ENCODE measurements at regions not wholly inside any gene's neighbourhood (a gene's known extent, or its start where the extent isn't known, plus 50 kb on each side); places are given as distances from the start of the nearest gene placed in this dataset.

GRCh38 chr10:29375888-29376287 lies 87.0 kb downstream of the LYZL1 start:
- H2BK5ac ChIP-seq (ENCODE audit: low read depth, low read length, poor library complexity, severe bottlenecking), result no peak overlapping the region
- no peaks in the 10 kb centered on the region for H4K20me1 ChIP-seq (ENCODE audit: insufficient read depth, low read length)
- TF ChIP-seq ELK1 (IDR thresholded peaks at IDR 0.05; ENCODE audit: borderline replicate concordance, low read depth, low read length), result no peak
- TF ChIP-seq SMC3 (IDR thresholded peaks at IDR 0.05; ENCODE audit: low read depth, low read length), result no peak
- no peak for TF ChIP-seq RCOR1 (IDR thresholded peaks at IDR 0.05; ENCODE audit: insufficient replicate concordance, low read length)
- TF ChIP-seq POLR2A (IDR thresholded peaks at IDR 0.05; ENCODE audit: low read depth, low read length), result no peak
- no peak for TF ChIP-seq RAD21 (IDR thresholded peaks at IDR 0.05; ENCODE audit: low read length)
- TF ChIP-seq CHD1 (IDR thresholded peaks at IDR 0.05; ENCODE audit: low read depth, low read length), result no peak
- no peak for TF ChIP-seq MAFK (IDR thresholded peaks at IDR 0.05; ENCODE audit: low read depth, low read length)
- no peak for TF ChIP-seq RFX5 (IDR thresholded peaks at IDR 0.05; ENCODE audit: low read depth, low read length)
- TF ChIP-seq MAZ (IDR thresholded peaks at IDR 0.05; ENCODE audit: borderline replicate concordance, low read depth, low read length), result no peak

More at GRCh38 chr10:29375888-29376287, 87.0 kb downstream of the LYZL1 start:
- POLR2A ChIA-PET (ENCODE audit: unreplicated experiment), result no interaction called here
- intact Hi-C loops (cut with micrococcal nuclease) (no loop called here), in situ Hi-C loops (cut with MboI; ENCODE audit: low sequenced_read_pairs) (no loop called here), dilution Hi-C loops (cut with HindIII; ENCODE audit: low sequenced_read_pairs, unreplicated experiment) (no loop called here)
- H3K27ac ChIP-seq (ENCODE audit: insufficient read depth, low read length), result no peak overlapping the region
- no peak overlapping the region for H2AK9ac ChIP-seq (replicated peaks; ENCODE audit: low read depth, low read length, poor library complexity)
- no peak overlapping the region for H2BK15ac ChIP-seq (ENCODE audit: low read depth, low read length)
- H2AK5ac ChIP-seq (ENCODE audit: low read depth, low read length), result no peak overlapping the region
- no peak overlapping the region for H4K8ac ChIP-seq (ENCODE audit: low read depth in 2 of 2, low read length in 2 of 2)
- CTCF ChIA-PET, result no interaction called here
- H2BK120ac ChIP-seq (ENCODE audit: low read depth, low read length), result no peak overlapping the region
- no peaks in the 10 kb centered on the region for H3K79me1 ChIP-seq (ENCODE audit: low read depth in 1 of 2, low read length in 2 of 2)
- no peak overlapping the region for H3K23ac ChIP-seq (ENCODE audit: low read depth, low read length)
- no peak overlapping the region for H2AFZ ChIP-seq (replicated peaks; ENCODE audit: low read length, poor library complexity)
- no peak overlapping the region for H3K9ac ChIP-seq (ENCODE audit: low read depth, low read length)
- H3K4me2 ChIP-seq (ENCODE audit: low read depth, low read length), result no peak overlapping the region
- no peak overlapping the region for H3K14ac ChIP-seq (replicated peaks; ENCODE audit: low read depth, low read length)
- H3K56ac ChIP-seq (ENCODE audit: extremely low read depth, insufficient read depth, low read length), result no peak overlapping the region
- no peak overlapping the region for H4K5ac ChIP-seq (ENCODE audit: low read depth, low read length)
- no peak overlapping the region for H3K4me3 ChIP-seq (ENCODE audit: insufficient read depth, low read depth, low read length)
- 80% methylated on average over 1 of the region's 4 CpGs; no CpG with 5 or more reads in 1 of the 2 experiments for WGBS, 2 experiments (ENCODE audit: extremely low coverage in 2 of 2, insufficient read length in 1 of 2)
- H2BK20ac ChIP-seq (ENCODE audit: low read depth, low read length), result no peak overlapping the region
- H3K4me1 ChIP-seq (ENCODE audit: control insufficient read depth, insufficient read depth, low read length), result peaks cover 3% of the 10 kb centered on the region; the same call in 1 of the 2 replicates
- DNase-seq (no peak), ATAC-seq (ENCODE audit: low read depth) (no peak)
- no peak overlapping the region for H3K18ac ChIP-seq (ENCODE audit: low read depth, low read length)
- no peaks in the 10 kb centered on the region for H3K36me3 ChIP-seq (ENCODE audit: control insufficient read depth, insufficient read depth, low read length)
- no peaks in the 10 kb centered on the region for H3K9me3 ChIP-seq (ENCODE audit: control insufficient read depth, insufficient read depth, low read length)
- no peaks in the 10 kb centered on the region for H3K9me1 ChIP-seq (ENCODE audit: insufficient read depth, low read length)
- no peak overlapping the region for H3K4ac ChIP-seq (ENCODE audit: low read depth, low read length)
- H3K27me3 ChIP-seq (ENCODE audit: control insufficient read depth, insufficient read depth, low read length), result peaks cover 21% of the 10 kb centered on the region
- no TSS peak for BruUV-seq (replicated peaks)
- no peak overlapping the region for H4K91ac ChIP-seq (ENCODE audit: insufficient read depth, low read depth, low read length)

All from IMR-90 (cell line).